ENCODE measurements at regions not wholly inside any gene's neighbourhood (a gene's known extent, or its start where the extent isn't known, plus 50 kb on each side); places are given as distances from the start of the nearest gene placed in this dataset.

DNA sequence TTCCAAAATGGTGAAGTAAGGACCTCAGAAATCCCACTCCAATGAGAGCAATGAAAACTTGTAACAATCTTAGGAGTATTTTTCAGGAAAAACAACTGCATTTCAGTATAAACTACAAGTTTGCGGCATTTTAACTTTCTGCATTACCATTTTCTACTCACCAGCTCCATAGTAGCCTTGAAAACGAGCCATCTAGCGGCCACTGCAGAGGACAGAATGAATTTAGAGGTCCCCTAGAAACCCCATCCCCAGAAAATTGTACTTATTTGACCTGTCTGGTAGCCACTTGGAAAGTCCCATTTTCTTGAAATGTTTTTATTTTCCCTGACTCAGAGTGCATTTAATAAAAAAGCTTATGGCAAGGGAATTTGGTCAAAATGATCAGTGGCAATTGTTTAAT, 205.4 kb upstream of the ITGA1 start:
- TF ChIP-seq, protein P1, sequence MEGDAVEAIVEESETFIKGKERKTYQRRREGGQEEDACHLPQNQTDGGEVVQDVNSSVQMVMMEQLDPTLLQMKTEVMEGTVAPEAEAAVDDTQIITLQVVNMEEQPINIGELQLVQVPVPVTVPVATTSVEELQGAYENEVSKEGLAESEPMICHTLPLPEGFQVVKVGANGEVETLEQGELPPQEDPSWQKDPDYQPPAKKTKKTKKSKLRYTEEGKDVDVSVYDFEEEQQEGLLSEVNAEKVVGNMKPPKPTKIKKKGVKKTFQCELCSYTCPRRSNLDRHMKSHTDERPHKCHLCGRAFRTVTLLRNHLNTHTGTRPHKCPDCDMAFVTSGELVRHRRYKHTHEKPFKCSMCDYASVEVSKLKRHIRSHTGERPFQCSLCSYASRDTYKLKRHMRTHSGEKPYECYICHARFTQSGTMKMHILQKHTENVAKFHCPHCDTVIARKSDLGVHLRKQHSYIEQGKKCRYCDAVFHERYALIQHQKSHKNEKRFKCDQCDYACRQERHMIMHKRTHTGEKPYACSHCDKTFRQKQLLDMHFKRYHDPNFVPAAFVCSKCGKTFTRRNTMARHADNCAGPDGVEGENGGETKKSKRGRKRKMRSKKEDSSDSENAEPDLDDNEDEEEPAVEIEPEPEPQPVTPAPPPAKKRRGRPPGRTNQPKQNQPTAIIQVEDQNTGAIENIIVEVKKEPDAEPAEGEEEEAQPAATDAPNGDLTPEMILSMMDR (IDR thresholded peaks at IDR 0.05; ENCODE audit: low read depth, low read length), result no peak
- H3K4me3 ChIP-seq (ENCODE audit: low read depth, low read length), result no peak overlapping the region

DNA sequence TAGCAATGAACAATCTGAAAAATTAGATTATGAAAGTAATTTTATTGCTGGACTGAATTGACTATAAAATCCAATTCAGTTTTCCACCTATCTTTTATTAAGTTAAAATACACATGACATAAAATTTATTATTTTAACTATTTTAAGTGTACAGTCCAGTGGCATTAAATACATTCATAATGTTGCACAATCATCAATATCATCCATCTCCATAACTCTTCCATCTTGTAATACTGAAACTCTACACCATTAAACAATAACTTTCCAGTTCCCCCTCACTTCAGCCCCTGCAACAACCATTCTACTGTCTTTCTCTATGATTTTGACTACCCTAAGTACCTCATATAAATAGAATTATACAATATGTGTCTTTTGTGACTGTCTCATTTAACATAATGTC, 200.6 kb upstream of the ITGA1 start:
- no peak overlapping the region for H3K4me3 ChIP-seq (ENCODE audit: low read depth, low read length)
- TF ChIP-seq, protein P1 (IDR thresholded peaks at IDR 0.05; ENCODE audit: low read depth, low read length), result no peak

DNA sequence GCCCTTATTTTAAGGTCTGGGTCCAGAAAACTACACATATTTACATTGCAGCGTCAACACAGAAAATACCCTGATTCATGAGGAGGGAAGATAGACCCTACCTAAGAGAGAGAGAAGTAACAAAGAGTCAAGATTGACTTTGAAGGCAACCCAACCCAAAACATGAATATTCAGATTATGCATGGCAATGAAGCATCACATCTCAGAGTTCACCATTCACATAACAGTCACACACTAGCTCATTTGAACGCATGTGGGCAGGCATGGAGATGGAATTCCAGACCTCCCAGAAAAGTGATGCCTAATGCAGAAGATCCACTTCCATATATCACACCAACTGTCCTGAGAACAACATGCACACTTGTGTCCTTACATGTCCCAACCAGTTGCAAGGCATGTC, 190.1 kb upstream of the ITGA1 start:
- no peak overlapping the region for H3K4me3 ChIP-seq (ENCODE audit: low read depth, low read length)
- TF ChIP-seq, protein P1 (IDR thresholded peaks at IDR 0.05; ENCODE audit: low read depth, low read length), result no peak

DNA sequence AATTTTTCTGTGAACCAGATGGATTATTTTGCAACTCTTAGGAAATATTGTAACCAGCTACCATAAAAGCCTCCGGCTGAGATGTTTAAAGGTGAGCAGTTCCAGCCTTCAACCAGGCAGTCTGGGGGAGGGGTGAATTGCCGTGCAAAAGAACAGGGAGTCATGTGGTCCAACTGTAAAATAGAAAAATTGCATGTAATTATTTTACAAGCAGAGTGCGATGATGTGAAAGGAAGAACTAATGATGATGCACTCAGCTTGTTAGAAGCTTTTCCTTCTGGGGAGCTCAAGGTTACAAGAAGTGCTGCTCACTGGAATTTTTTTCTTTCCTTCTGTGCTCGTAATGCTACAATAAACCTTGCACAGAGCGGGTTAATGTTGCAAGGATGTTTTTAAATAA, 188.7 kb upstream of the ITGA1 start:
- H3K4me3 ChIP-seq (ENCODE audit: low read depth, low read length), result no peak overlapping the region
- TF ChIP-seq, protein P1 (IDR thresholded peaks at IDR 0.05; ENCODE audit: low read depth, low read length), result no peak

DNA sequence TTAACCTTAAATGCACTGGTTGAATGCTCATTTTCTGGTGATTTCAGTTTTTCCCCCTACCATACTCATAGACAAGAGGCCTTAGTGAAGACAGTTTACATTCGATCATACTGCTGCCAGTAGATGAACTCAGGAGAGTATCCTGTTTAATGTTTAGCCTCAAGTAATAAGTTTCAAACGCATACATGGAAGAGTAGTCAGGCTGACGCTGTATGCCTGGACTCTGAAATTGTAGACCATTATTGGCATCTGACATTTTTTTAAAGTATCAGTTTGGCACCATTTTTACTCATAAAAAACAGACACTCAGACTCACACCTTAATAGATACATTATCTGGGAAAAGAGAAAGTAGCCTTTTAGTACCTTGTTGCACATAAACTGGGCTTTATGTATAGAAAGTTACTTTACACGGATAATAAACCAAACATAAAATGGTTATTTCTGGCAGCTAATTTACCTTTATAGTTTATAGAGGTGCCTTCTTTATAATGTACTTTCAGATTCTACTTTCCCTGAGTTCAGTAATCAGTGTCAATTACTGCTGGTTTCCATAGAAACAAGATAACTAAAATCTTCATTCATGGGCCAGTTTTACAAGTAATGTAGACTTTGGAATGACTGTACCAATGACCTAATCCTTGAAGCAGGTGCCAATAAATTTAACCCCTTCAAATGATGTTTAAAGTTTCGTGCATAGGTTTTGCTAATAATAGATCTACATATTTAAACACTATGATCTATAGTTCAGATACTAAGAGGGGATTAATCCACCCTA, 183.8 kb upstream of the ITGA1 start:
- TF ChIP-seq, protein P1 (IDR thresholded peaks at IDR 0.05; ENCODE audit: low read depth, low read length), result no peak
- no peak overlapping the region for H3K4me3 ChIP-seq (ENCODE audit: low read depth, low read length)

DNA sequence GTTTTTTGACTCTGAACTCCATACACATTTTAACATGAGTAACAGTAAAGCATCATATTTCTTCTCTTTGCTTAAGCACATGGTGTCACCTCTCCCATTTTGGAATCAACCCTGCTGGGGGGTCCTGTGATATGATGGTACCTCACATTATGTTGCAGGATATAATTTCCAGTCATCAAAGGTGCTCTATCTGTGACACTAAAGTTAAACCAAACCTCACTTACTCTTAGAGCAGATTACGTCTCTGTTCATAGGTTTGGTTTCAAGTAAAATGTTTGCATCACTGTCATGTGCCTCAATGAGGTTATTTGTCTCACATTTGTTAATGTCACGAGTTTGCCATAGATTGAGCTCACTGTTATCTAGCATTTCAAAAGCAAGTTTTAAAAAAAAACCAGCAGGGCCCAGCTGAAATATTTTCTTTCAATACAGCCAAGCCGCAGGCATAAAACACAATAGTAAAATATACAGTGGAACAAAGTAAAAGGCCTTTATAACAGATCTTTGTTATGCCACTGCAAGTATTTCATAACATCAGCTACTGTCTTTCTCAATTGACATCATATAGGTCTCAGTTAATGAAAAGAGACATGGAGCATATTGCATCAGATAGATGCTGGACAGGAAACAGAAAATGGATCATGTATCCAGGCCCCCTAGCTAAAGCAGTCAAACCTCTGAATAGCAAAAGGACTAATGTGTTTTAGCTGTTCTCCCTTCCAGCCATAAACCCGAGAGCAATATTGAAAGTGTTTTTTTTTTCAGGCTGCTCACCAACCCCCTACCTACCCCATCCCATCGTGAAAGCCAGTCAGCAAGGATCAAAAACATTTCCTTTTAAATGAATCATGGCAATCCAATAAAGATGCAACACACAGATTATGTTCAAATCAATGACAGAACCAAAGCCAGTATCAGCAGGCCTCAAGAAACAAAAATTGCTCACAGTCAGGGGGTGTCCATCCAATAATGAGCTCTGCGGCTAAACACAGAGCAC, 182.1 kb upstream of the ITGA1 start:
- TF ChIP-seq, protein P1 (IDR thresholded peaks at IDR 0.05; ENCODE audit: low read depth, low read length), result no peak
- H3K4me3 ChIP-seq (ENCODE audit: low read depth, low read length), result no peak overlapping the region

Measured in WI38 (cell line).